Neural crest cell (in vitro differentiated cells): ENCODE measurements at regions not wholly inside any gene's neighbourhood (a gene's known extent, or its start where the extent isn't known, plus 50 kb on each side); places are given as distances from the start of the nearest gene placed in this dataset.
"Not testable (repeated sequence)": the region's sequence is repeated elsewhere in the genome, so short reads cannot be mapped to it uniquely, and the experiment has no call there.

Source experiments
- DNase-seq: peaks from one replicate; pipeline ENCODE4 v3.0.0; 2021; ENCODE audit warnings: low read depth, mixed read lengths, low spot score
- H3K27ac Mint-ChIP-seq: one replicate; pipeline ENCODE4 v1.8.0; 2021; ENCODE audit warnings: mild to moderate bottlenecking, mixed read lengths; ENCODE audit not compliant: unreplicated experiment
- H3K27me3 Mint-ChIP-seq: 2 replicates; pipeline ENCODE4 v1.8.0; 2021; ENCODE audit warnings: low read depth, mild to moderate bottlenecking, mixed read lengths
- H3K36me3 Mint-ChIP-seq: 2 replicates; pipeline ENCODE4 v1.8.0; 2021; ENCODE audit warnings: low read depth, mild to moderate bottlenecking, mixed read lengths
- H3K4me1 Mint-ChIP-seq: 2 replicates; pipeline ENCODE4 v1.8.0; 2021; ENCODE audit warnings: mixed read lengths
- H3K4me3 Mint-ChIP-seq: one replicate; pipeline ENCODE4 v1.8.0; 2021; ENCODE audit warnings: mild to moderate bottlenecking, mixed read lengths
- H3K9me3 Mint-ChIP-seq: 2 replicates; pipeline ENCODE4 v1.8.0; 2021; ENCODE audit warnings: mixed read lengths
- TF ChIP-seq, protein P1 (sequence below): fragments of 200-600 bp; sonication (generic); conservative IDR thresholded peaks from 2 replicates; pipeline ENCODE4 v1.5.0; 2021; ENCODE audit warnings: antibody characterized with exemption, mild to moderate bottlenecking

DNA sequence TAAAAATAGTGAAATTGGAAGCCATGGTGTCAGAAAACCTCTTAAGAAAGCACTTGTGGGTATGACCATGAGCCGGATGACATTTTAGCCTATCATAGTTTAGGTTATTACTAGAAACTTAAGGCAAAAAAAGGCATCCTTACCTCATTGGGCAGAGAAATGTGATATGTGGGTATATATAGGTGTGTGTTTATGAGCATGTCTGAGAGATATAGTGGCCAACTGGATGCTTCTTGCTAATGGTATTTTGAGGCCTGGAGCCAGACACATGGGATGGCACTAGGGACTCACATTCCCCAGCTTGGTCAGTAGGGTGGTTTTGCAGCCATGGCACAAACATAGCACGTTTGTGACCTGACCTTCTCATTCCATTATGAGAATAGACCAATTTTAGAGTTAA lies 295.6 kb upstream of the MEF2C start:
- Mint-ChIP-seq H3K27me3 (no peaks in the 10 kb centered on the region), H3K4me1 (peaks cover 4% of the 10 kb centered on the region)

DNA sequence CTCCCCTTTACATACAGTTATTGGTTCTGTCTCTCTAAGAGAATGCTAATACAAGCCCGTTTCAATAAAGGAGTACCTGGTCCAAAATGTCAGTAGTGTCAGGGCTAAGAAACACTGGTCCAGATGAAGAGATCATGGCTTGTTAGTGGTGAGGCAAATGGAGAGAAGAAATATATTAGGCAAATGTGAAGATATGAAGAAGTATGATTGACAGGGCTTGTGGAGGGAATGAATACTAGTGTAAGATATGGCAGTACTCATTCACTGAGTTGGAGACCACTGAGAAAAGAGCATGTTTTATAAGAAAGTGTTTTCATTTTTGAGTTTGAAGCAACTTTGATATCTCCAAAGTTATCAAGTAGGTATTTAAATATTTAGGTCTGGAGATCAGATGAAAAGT lies 290.5 kb upstream of the MEF2C start:
- H3K36me3 Mint-ChIP-seq = no peaks in the 10 kb centered on the region
- H3K4me3 Mint-ChIP-seq = no peak overlapping the region

More for the DNA sequence above, 295.6 kb upstream of the MEF2C start:
- H3K27ac Mint-ChIP-seq = no peak overlapping the region
- H3K36me3 Mint-ChIP-seq = no peaks in the 10 kb centered on the region
- no peak for DNase-seq
- H3K4me3 Mint-ChIP-seq = no peak overlapping the region
- TF ChIP-seq, protein P1, sequence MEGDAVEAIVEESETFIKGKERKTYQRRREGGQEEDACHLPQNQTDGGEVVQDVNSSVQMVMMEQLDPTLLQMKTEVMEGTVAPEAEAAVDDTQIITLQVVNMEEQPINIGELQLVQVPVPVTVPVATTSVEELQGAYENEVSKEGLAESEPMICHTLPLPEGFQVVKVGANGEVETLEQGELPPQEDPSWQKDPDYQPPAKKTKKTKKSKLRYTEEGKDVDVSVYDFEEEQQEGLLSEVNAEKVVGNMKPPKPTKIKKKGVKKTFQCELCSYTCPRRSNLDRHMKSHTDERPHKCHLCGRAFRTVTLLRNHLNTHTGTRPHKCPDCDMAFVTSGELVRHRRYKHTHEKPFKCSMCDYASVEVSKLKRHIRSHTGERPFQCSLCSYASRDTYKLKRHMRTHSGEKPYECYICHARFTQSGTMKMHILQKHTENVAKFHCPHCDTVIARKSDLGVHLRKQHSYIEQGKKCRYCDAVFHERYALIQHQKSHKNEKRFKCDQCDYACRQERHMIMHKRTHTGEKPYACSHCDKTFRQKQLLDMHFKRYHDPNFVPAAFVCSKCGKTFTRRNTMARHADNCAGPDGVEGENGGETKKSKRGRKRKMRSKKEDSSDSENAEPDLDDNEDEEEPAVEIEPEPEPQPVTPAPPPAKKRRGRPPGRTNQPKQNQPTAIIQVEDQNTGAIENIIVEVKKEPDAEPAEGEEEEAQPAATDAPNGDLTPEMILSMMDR = no peak
- no peaks in the 10 kb centered on the region for H3K9me3 Mint-ChIP-seq

DNA sequence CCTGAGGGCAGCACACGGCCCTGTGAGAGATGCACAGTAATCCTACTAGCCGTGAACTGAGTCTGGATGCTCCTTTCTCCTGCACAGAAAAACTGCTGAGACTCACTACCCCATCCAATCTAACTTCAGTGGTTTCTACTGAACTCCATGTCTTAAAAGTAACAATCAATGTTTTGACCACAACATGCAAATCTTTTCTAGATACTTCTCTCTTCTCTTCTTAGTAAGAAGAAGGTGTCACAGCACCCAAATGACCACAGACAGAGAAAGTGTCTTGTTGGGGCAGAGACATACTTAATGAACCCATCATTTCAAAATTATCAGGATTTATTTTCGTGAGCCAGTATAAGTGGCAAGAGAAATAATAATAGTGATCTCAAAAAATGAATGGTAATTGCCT lies 285.8 kb upstream of the MEF2C start:
- peaks cover 3% of the 10 kb centered on the region for H3K36me3 Mint-ChIP-seq
- no peaks in the 10 kb centered on the region for H3K27me3 Mint-ChIP-seq
- TF ChIP-seq, protein P1 = no peak

More for the DNA sequence above, 290.5 kb upstream of the MEF2C start:
- no peaks in the 10 kb centered on the region for H3K27me3 Mint-ChIP-seq
- DNase-seq = no peak
- no peak overlapping the region for H3K27ac Mint-ChIP-seq
- TF ChIP-seq, protein P1 = no peak
- no peaks in the 10 kb centered on the region for H3K4me1 Mint-ChIP-seq
- H3K9me3 Mint-ChIP-seq = no peaks in the 10 kb centered on the region

DNA sequence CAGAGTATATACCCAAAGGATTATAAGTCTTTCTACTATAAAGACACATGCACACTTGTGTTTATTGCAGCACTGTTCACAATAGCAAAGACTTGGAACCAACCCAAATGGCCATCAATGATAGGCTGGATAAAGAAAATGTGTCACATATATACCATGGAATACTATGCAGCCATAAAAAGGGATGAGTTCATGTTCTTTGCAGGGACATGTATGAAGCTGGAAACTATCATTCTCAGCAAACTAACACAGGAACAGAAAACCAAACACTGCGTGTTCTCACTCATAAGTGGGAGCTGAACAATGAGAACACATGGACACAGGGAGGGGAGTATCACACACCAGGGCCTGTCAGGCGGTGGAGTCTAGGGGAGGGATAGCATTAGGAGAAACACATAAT lies 281.7 kb upstream of the MEF2C start:
- not testable (repeated sequence) for H3K4me3 Mint-ChIP-seq, H3K27me3 Mint-ChIP-seq, H3K4me1 Mint-ChIP-seq, H3K36me3 Mint-ChIP-seq, DNase-seq, H3K27ac Mint-ChIP-seq
- peaks cover 23% of the 10 kb centered on the region for H3K9me3 Mint-ChIP-seq

More for the DNA sequence above, 285.8 kb upstream of the MEF2C start:
- no peak for DNase-seq
- Mint-ChIP-seq H3K4me1 (peaks cover 7% of the 10 kb centered on the region), H3K4me3 (no peak overlapping the region), H3K27ac (no peak overlapping the region), H3K9me3 (peaks cover 6% of the 10 kb centered on the region)

DNA sequence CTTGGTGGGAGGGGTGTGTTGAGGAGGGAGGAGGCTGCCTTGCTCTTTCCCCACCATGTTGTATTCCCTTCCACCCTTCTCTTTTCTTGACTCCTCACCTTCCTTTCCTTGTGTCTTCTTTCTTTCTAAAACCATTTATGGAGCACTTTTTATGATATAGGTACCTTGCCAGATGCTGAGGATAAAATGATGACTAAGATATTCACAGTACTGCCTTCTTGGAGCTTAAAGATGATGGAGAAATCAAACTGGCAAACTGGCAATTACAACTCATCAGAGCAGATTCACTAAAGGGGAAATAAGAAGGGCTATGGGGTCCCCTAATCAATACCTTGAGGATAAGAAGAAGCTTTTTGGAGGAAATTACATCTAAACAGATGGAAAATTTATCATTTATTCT lies 273.2 kb upstream of the MEF2C start:
- TF ChIP-seq, protein P1 = no peak
- Mint-ChIP-seq H3K9me3 (peaks cover 6% of the 10 kb centered on the region), H3K27ac (no peak overlapping the region), H3K4me1 (no peaks in the 10 kb centered on the region), H3K4me3 (no peak overlapping the region), H3K36me3 (peaks cover 5% of the 10 kb centered on the region), H3K27me3 (no peaks in the 10 kb centered on the region)
- no peak for DNase-seq

DNA sequence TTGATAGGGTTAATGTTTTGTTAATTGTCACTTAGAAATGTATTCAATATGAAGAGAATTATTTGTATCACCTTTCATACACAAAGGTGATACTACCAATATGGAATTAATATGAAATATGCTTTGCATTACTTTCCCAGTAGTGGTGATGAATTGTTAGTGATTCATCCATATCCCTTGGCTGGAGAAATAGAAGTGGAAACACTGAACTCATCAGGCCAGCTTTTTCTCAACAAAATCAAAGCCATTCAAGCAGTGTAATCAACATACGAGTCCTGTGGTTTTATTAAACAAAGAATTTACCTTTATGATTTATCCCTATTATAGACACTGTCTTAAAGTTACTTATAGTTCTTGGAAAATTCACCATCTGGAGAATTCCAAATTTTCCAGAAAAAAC lies 264.0 kb upstream of the MEF2C start:
- TF ChIP-seq, protein P1 = no peak
- Mint-ChIP-seq H3K9me3 (peaks cover 2% of the 10 kb centered on the region), H3K27ac (no peak overlapping the region), H3K4me3 (no peak overlapping the region), H3K4me1 (no peaks in the 10 kb centered on the region), H3K27me3 (no peaks in the 10 kb centered on the region), H3K36me3 (no peaks in the 10 kb centered on the region)
- DNase-seq = no peak
